Choroid plexus epithelial cell (primary cell): ENCODE measurements at regions not wholly inside any gene's neighbourhood (a gene's known extent, or its start where the extent isn't known, plus 50 kb on each side); places are given as distances from the start of the nearest gene placed in this dataset.

Experiments used
- DNase-seq: peaks from one replicate; pipeline ENCODE4 v3.0.0-alpha.2; 2010; ENCODE audit warnings: low read depth
- H3K4me3 ChIP-seq: 2 replicates; pipeline ENCODE4 v1.5.1; 2011; ENCODE audit warnings: low read depth, mild to moderate bottlenecking, control low read depth, low read length, moderate library complexity
- TF ChIP-seq, protein P1 (sequence below): conservative IDR thresholded peaks from 2 replicates; pipeline ENCODE4 v1.5.1; 2011; ENCODE audit warnings: low read depth, mild to moderate bottlenecking, control low read depth, inconsistent platforms, low read length, moderate library complexity

DNA sequence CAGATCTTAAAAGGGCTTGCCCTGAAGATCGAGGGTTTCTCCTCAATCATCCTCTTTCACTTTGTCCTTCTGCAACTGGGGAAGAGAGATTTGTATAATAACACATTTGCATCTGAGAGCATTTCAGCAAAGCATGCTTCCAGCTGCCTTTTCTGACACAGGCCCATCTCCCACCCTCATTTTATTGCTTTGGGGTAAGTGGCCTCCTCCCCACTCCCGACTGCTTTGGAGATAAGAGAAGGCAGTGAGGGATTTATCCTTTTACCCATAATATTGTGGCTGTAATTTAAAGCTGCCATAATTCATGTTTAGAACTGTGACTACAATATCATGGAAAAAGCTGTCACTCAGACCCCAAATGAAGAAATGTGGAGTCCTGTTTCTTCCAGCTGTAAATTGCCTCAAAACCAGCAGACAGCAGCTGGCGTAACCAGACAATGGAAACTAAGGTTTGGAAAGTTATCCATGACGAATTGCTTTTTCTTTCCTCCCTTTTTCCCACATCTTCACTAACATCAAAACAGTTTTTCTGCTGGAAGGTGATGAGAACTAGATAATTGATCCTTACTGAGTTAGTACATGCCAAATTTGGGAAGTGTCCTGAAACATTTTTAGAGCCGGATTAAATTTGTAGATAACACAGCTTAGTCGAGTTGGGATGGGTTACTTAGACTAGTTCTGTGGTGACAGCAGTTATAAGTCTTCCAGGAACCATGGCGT is 104.2 kb upstream of the PFN2 start:
- no peak for DNase-seq
- no peak overlapping the region for H3K4me3 ChIP-seq
- TF ChIP-seq, protein P1, sequence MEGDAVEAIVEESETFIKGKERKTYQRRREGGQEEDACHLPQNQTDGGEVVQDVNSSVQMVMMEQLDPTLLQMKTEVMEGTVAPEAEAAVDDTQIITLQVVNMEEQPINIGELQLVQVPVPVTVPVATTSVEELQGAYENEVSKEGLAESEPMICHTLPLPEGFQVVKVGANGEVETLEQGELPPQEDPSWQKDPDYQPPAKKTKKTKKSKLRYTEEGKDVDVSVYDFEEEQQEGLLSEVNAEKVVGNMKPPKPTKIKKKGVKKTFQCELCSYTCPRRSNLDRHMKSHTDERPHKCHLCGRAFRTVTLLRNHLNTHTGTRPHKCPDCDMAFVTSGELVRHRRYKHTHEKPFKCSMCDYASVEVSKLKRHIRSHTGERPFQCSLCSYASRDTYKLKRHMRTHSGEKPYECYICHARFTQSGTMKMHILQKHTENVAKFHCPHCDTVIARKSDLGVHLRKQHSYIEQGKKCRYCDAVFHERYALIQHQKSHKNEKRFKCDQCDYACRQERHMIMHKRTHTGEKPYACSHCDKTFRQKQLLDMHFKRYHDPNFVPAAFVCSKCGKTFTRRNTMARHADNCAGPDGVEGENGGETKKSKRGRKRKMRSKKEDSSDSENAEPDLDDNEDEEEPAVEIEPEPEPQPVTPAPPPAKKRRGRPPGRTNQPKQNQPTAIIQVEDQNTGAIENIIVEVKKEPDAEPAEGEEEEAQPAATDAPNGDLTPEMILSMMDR, result no peak

- no peak overlapping the region for H3K4me3 ChIP-seq
- DNase-seq, result no peak
- TF ChIP-seq, protein P1, result no peak
These were observed 103.6 kb upstream of the PFN2 start for GRCh38 chr3:150074277-150074676.

GRCh38 chr3:150073513-150073912 is 102.8 kb upstream of the PFN2 start:
- no peak for DNase-seq

GRCh38 chr3:150073031-150073430 is 102.3 kb upstream of the PFN2 start:
- DNase-seq, result no peak
- TF ChIP-seq, protein P1, result no peak
- H3K4me3 ChIP-seq, result no peak overlapping the region

More at GRCh38 chr3:150073513-150073912, 102.8 kb upstream of the PFN2 start:
- no peak overlapping the region for H3K4me3 ChIP-seq
- TF ChIP-seq, protein P1, result no peak

DNA sequence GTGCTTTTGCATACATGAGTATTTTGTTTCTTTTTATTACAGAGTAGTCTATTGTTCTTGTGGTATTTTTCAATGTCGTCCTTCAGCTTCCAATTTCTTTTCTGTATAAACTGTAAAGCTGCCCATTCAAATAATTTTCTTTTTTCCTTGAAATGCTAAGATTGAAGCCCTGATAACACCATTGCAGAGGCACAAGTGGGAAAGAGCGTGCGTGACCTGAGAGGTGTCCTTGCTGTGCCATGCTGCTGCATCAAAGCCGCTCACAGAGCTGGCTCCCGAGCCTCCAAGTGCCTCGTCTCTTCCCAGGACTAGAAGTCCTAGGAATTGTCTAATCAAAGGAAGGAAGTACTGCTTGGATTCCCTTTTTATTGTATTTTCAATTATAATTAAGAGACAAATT is 101.9 kb upstream of the PFN2 start:
- DNase-seq, result no peak
- TF ChIP-seq, protein P1, result no peak
- no peak overlapping the region for H3K4me3 ChIP-seq

DNA sequence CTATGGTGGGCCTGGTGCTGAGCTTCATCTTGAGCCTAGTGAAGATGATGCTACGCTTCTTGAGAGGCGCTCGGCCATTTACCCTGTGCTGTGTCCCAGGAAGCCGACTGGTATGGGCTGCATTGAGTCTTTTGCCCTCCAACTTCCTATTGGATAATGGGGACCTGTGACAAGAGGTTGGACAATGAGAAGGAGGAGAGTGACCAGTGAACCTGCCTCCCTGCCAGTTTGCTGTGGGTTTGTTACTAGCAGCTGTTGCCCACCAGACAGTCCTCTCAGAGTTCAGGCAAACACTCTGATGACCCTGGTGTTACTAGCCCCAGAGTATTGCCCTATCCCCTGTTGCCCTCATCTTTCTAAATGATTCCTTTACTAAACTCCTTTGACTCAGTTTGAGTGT is 99.6 kb upstream of the PFN2 start:
- TF ChIP-seq, protein P1, result no peak
- DNase-seq, result no peak
- H3K4me3 ChIP-seq, result no peak overlapping the region

GRCh38 chr3:150069633-150070032 is 98.9 kb upstream of the PFN2 start:
- TF ChIP-seq, protein P1, result no peak
- no peak overlapping the region for H3K4me3 ChIP-seq
- no peak for DNase-seq
